ENCODE measurements at regions not wholly inside any gene's neighbourhood (a gene's known extent, or its start where the extent isn't known, plus 50 kb on each side); places are given as distances from the start of the nearest gene placed in this dataset.

DNA sequence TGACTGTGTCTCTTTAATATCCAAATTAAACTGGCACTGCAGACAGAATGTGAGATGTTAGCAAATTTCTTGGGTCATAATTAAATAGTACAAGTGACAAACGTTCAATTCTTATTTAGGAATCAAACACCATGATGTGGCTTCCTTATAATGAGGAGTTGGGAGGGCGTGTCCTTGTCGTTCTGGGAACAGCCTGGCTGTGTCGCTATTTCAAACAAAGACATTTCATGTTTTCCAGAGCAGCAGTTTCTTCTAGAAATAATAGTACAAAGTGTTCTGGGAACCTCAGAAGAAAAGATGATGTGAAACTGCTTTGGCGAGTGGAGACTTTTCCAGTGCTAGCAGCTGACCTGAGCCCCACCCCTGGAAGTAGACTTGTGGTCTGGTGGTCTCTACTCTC, 301.7 kb upstream of the N4BP1 start:
- H3K4me3 ChIP-seq, result no peak overlapping the region
- H3K27ac ChIP-seq, result no peak overlapping the region
- no peak for DNase-seq
- no peak for TF ChIP-seq POLR2A (IDR thresholded peaks at IDR 0.05)
- TF ChIP-seq, protein P1, sequence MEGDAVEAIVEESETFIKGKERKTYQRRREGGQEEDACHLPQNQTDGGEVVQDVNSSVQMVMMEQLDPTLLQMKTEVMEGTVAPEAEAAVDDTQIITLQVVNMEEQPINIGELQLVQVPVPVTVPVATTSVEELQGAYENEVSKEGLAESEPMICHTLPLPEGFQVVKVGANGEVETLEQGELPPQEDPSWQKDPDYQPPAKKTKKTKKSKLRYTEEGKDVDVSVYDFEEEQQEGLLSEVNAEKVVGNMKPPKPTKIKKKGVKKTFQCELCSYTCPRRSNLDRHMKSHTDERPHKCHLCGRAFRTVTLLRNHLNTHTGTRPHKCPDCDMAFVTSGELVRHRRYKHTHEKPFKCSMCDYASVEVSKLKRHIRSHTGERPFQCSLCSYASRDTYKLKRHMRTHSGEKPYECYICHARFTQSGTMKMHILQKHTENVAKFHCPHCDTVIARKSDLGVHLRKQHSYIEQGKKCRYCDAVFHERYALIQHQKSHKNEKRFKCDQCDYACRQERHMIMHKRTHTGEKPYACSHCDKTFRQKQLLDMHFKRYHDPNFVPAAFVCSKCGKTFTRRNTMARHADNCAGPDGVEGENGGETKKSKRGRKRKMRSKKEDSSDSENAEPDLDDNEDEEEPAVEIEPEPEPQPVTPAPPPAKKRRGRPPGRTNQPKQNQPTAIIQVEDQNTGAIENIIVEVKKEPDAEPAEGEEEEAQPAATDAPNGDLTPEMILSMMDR (IDR thresholded peaks at IDR 0.05), result no peak
- no peaks in the 10 kb centered on the region for H3K9me3 ChIP-seq
- intact Hi-C loops (cut with DNase I; ENCODE audit: low total_unique reads), result no loop called here
- H3K4me1 ChIP-seq, result no peaks in the 10 kb centered on the region
- no peaks in the 10 kb centered on the region for H3K27me3 ChIP-seq
- no peaks in the 10 kb centered on the region for H3K36me3 ChIP-seq

DNA sequence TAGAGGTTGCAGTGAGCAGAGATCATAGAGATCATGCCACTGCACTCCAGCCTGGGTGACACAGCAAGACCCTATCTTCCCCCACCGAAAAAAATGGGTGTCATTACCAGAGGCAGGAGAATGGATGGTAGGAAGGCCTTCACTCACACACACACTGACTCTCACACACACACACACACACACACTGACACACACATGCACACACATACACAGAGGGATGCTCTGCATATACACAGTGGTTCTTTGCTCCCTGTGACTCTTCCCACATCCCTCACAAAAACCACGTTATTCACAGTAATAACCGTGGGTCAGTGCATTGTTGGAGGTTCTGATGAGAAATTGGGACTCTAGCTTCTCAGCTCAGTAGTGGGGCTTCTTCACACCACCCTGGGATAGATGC, 300.2 kb upstream of the N4BP1 start:
- no peak for TF ChIP-seq POLR2A (IDR thresholded peaks at IDR 0.05)
- TF ChIP-seq, protein P1 (IDR thresholded peaks at IDR 0.05), result no peak
- Histone ChIP-seq H3K36me3 (no peaks in the 10 kb centered on the region), H3K27me3 (no peaks in the 10 kb centered on the region), H3K4me3 (no peak overlapping the region), H3K27ac (no peak overlapping the region), H3K4me1 (no peaks in the 10 kb centered on the region), H3K9me3 (no peaks in the 10 kb centered on the region)
- intact Hi-C loops (cut with DNase I; ENCODE audit: low total_unique reads), result no loop called here
- DNase-seq, result no peak

DNA sequence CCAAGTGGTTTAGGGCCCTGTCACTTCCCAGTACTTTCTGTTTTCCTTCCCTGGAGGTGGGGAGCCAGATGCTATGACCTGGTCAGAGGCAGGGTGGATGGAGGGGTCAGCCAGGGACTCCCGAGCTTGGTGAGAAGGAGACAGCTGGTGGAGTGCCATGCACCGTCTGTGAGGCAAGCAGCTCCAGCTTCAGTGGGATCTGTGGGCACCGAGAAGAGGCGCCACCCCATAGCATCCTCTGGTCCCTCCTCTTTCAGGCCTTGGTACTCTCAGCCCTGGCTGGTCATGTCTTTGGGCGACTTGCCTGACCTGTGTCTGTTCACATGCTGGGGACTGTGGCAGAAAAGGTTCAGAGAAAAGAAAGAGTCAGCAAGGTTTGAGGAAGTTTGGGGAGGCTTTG, 299.3 kb upstream of the N4BP1 start:
- intact Hi-C loops (cut with DNase I; ENCODE audit: low total_unique reads), result no loop called here
- H3K27ac ChIP-seq, result no peak overlapping the region
- no peak for TF ChIP-seq POLR2A (IDR thresholded peaks at IDR 0.05)
- TF ChIP-seq, protein P1 (IDR thresholded peaks at IDR 0.05), result no peak
- H3K27me3 ChIP-seq, result no peaks in the 10 kb centered on the region
- no peaks in the 10 kb centered on the region for H3K36me3 ChIP-seq
- H3K4me3 ChIP-seq, result no peak overlapping the region
- no peak for DNase-seq
- no peaks in the 10 kb centered on the region for H3K4me1 ChIP-seq
- H3K9me3 ChIP-seq, result no peaks in the 10 kb centered on the region

DNA sequence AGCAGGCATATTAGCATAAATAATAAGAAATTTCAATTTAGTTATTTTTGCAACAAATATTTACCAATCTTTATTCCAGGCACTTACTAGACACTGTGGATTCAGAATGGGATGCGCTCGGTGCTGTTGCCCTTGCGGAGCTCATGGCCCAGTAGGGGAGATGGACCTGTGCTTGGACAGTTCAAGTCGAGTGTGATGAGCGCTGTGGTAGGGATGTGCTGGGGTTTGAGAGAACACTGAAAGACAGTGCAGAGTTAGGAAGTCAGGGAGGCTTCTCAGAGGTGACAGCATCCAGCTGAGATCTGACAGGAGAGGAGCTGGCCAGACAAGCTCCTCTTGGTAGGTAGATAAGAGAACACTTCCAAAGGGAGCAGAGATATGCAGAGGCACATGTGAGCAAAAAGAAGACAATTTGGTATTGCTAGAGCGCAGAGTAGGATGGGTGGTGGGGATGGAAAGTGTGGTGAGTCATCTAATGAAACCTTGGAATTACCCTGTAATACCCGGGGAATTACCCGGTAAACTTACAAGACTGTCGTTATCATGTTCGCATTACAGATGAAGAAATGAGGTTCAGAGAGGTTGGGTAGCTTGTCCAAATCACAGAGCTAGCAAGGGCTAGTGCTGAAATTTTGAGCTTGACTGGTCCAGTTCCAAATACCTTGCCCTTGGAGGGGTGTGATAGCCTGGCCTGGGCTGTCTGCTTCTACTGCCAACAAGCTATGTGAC, 298.1 kb upstream of the N4BP1 start:
- H3K36me3 ChIP-seq, result no peaks in the 10 kb centered on the region
- no peaks in the 10 kb centered on the region for H3K27me3 ChIP-seq
- intact Hi-C loops (cut with DNase I; ENCODE audit: low total_unique reads), result no loop called here
- no peaks in the 10 kb centered on the region for H3K9me3 ChIP-seq
- TF ChIP-seq, protein P1 (IDR thresholded peaks at IDR 0.05), result no peak
- TF ChIP-seq POLR2A (IDR thresholded peaks at IDR 0.05), result no peak
- H3K4me1 ChIP-seq, result no peaks in the 10 kb centered on the region
- no peak for DNase-seq
- H3K4me3 ChIP-seq, result no peak overlapping the region
- no peak overlapping the region for H3K27ac ChIP-seq

DNA sequence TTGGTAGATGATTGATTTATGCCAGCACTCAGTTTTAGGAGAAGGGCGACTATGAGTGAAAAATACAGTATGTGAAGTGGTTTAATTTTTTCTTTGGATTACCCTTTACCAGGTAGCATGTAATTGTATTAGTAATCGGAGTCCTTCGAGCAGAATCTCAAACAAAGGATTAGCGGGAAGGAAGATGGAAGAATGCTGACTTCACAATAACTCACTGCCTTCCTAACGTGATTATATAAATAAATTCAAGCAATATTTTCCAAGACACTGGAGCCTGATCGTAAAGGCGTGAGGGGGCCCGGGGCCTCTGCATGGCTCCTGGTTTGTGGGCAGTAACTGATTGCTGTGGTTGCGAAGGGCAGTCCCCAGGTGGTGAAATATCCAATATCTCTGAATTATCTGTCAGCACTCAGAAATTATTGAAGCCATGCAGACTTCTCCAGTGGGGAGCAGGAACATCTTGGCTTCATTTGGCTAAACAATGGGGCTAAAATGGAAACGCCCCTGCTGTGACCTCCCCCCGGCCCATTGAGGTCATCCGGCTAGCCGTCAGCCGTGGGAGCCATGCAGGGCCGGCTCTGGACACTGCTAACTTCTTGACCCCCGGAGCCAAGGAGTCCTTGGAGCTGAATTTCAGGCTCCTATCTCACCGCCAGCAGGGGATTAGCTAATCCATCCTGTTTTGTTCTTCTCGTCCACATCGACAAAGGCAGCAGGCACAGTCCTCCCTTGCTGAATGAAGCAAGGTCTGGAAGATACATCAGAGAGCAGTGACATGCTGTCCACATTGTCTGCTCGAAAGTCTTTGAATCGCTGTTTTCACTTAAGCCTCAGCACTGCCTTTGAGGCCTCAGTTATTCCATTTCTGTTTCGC, 295.9 kb upstream of the N4BP1 start:
- intact Hi-C loops (cut with DNase I; ENCODE audit: low total_unique reads), result no loop called here
- Histone ChIP-seq H3K36me3 (no peaks in the 10 kb centered on the region), H3K9me3 (no peaks in the 10 kb centered on the region), H3K27ac (no peak overlapping the region), H3K4me1 (no peaks in the 10 kb centered on the region), H3K27me3 (no peaks in the 10 kb centered on the region), H3K4me3 (no peak overlapping the region)
- no peak for TF ChIP-seq POLR2A (IDR thresholded peaks at IDR 0.05)
- TF ChIP-seq, protein P1 (IDR thresholded peaks at IDR 0.05), result no peak
- DNase-seq, result no peak

All from uterus (tissue), 3 donors.